ENCODE measurements at regions not wholly inside any gene's neighbourhood (a gene's known extent, or its start where the extent isn't known, plus 50 kb on each side); places are given as distances from the start of the nearest gene placed in this dataset.

- Mint-ChIP-seq H3K27ac (no peak overlapping the region), H3K4me1 (ENCODE audit: low read depth in 2 of 2) (peaks cover 0 to 4% of the 10 kb centered on the region in 2 donors), H3K4me3 (no peak overlapping the region), H3K36me3 (ENCODE audit: insufficient read depth) (no peaks in the 10 kb centered on the region), H3K9me3 (no peaks in the 10 kb centered on the region), H3K27me3 (peaks cover 26 to 35% of the 10 kb centered on the region in 2 donors)
- DNase-seq (peak; percentile 6 to 15 (median 12)), ATAC-seq (replicated peaks) (no peak)
Observed at GRCh38 chr1:29849038-29849750, 612.9 kb downstream of the PTPRU start.

GRCh38 chr1:29845910-29846309 is 609.6 kb downstream of the PTPRU start:
- peaks cover 14 to 33% of the 10 kb centered on the region in 2 donors for H3K27me3 Mint-ChIP-seq
- no peak overlapping the region for H3K27ac Mint-ChIP-seq
- no peaks in the 10 kb centered on the region for H3K36me3 Mint-ChIP-seq (ENCODE audit: insufficient read depth)
- DNase-seq (no peak), ATAC-seq (replicated peaks) (no peak)
- peaks cover 5 to 8% of the 10 kb centered on the region in 2 donors for H3K9me3 Mint-ChIP-seq
- no peak overlapping the region for H3K4me3 Mint-ChIP-seq
- no peaks in the 10 kb centered on the region for H3K4me1 Mint-ChIP-seq (ENCODE audit: low read depth in 2 of 2)

- Mint-ChIP-seq H3K36me3 (ENCODE audit: insufficient read depth) (no peaks in the 10 kb centered on the region), H3K27ac (no peak overlapping the region), H3K27me3 (peaks cover 27 to 40% of the 10 kb centered on the region in 2 donors), H3K9me3 (peaks cover 5 to 8% of the 10 kb centered on the region in 2 donors), H3K4me1 (ENCODE audit: low read depth in 2 of 2) (no peaks in the 10 kb centered on the region), H3K4me3 (no peak overlapping the region)
- DNase-seq, result no peak
- no peak for ATAC-seq (replicated peaks)
Observed at GRCh38 chr1:29842130-29842529, 605.8 kb downstream of the PTPRU start.

- H3K36me3 Mint-ChIP-seq (ENCODE audit: insufficient read depth), result no peaks in the 10 kb centered on the region
Observed at GRCh38 chr1:29839726-29840125, 603.4 kb downstream of the PTPRU start.

GRCh38 chr1:29838738-29839320 is 602.5 kb downstream of the PTPRU start:
- Mint-ChIP-seq H3K36me3 (ENCODE audit: insufficient read depth) (no peaks in the 10 kb centered on the region), H3K4me3 (no peak overlapping the region), H3K9me3 (peaks cover 5 to 8% of the 10 kb centered on the region in 2 donors), H3K27ac (no peak overlapping the region), H3K27me3 (peaks cover 46 to 72% of the 10 kb centered on the region in 2 donors), H3K4me1 (ENCODE audit: low read depth in 2 of 2) (no peaks in the 10 kb centered on the region)
- no peak for DNase-seq
- ATAC-seq (replicated peaks), result no peak

More at GRCh38 chr1:29839726-29840125, 603.4 kb downstream of the PTPRU start:
- DNase-seq (no peak), ATAC-seq (replicated peaks) (no peak)
- no peak overlapping the region for H3K27ac Mint-ChIP-seq
- H3K4me3 Mint-ChIP-seq, result no peak overlapping the region
- peaks cover 5 to 8% of the 10 kb centered on the region in 2 donors for H3K9me3 Mint-ChIP-seq
- no peaks in the 10 kb centered on the region for H3K4me1 Mint-ChIP-seq (ENCODE audit: low read depth in 2 of 2)
- H3K27me3 Mint-ChIP-seq, result peaks cover 45 to 64% of the 10 kb centered on the region in 2 donors

GRCh38 chr1:29836651-29837646 is 600.6 kb downstream of the PTPRU start:
- DNase-seq (no peak), ATAC-seq (replicated peaks) (no peak)
- Mint-ChIP-seq H3K36me3 (ENCODE audit: insufficient read depth) (no peaks in the 10 kb centered on the region), H3K27me3 (peaks cover 40 to 78% of the 10 kb centered on the region in 2 donors), H3K27ac (no peak overlapping the region), H3K4me3 (no peak overlapping the region), H3K4me1 (ENCODE audit: low read depth in 2 of 2) (no peaks in the 10 kb centered on the region), H3K9me3 (peaks cover 0 to 2% of the 10 kb centered on the region in 2 donors)

GRCh38 chr1:29835874-29836273 is 599.6 kb downstream of the PTPRU start:
- Mint-ChIP-seq H3K4me3 (no peak overlapping the region), H3K4me1 (ENCODE audit: low read depth in 2 of 2) (no peaks in the 10 kb centered on the region), H3K9me3 (no peaks in the 10 kb centered on the region), H3K27me3 (peaks cover 43 to 80% of the 10 kb centered on the region in 2 donors), H3K36me3 (ENCODE audit: insufficient read depth) (no peaks in the 10 kb centered on the region), H3K27ac (no peak overlapping the region)
- DNase-seq (no peak), ATAC-seq (replicated peaks) (no peak)

- Mint-ChIP-seq H3K27me3 (peaks cover 41 to 80% of the 10 kb centered on the region in 2 donors), H3K27ac (no peak overlapping the region), H3K4me1 (ENCODE audit: low read depth in 2 of 2) (no peaks in the 10 kb centered on the region), H3K36me3 (ENCODE audit: insufficient read depth) (no peaks in the 10 kb centered on the region), H3K4me3 (no peak overlapping the region), H3K9me3 (no peaks in the 10 kb centered on the region)
- DNase-seq (no peak), ATAC-seq (replicated peaks) (no peak)
Observed at GRCh38 chr1:29835406-29835805, 599.1 kb downstream of the PTPRU start.

GRCh38 chr1:29833581-29833980 is 597.3 kb downstream of the PTPRU start:
- H3K27me3 Mint-ChIP-seq, result peaks cover 32 to 73% of the 10 kb centered on the region in 2 donors
- H3K4me1 Mint-ChIP-seq (ENCODE audit: low read depth in 2 of 2), result no peaks in the 10 kb centered on the region
- no peak overlapping the region for H3K27ac Mint-ChIP-seq
- ATAC-seq (replicated peaks) (no peak), DNase-seq (no peak)
- H3K9me3 Mint-ChIP-seq, result no peaks in the 10 kb centered on the region
- H3K4me3 Mint-ChIP-seq, result no peak overlapping the region
- no peaks in the 10 kb centered on the region for H3K36me3 Mint-ChIP-seq (ENCODE audit: insufficient read depth)

- Mint-ChIP-seq H3K9me3 (no peaks in the 10 kb centered on the region), H3K4me1 (ENCODE audit: low read depth in 2 of 2) (no peaks in the 10 kb centered on the region), H3K27ac (no peak overlapping the region), H3K36me3 (ENCODE audit: insufficient read depth) (no peaks in the 10 kb centered on the region), H3K27me3 (peaks cover 28 to 70% of the 10 kb centered on the region in 2 donors), H3K4me3 (no peak overlapping the region)
- DNase-seq (no peak), ATAC-seq (replicated peaks) (no peak)
Observed at GRCh38 chr1:29832936-29833335, 596.6 kb downstream of the PTPRU start.

GRCh38 chr1:29832471-29832870 is 596.1 kb downstream of the PTPRU start:
- peaks cover 32 to 74% of the 10 kb centered on the region in 2 donors for H3K27me3 Mint-ChIP-seq
- H3K4me3 Mint-ChIP-seq, result no peak overlapping the region
- no peaks in the 10 kb centered on the region for H3K36me3 Mint-ChIP-seq (ENCODE audit: insufficient read depth)
- H3K4me1 Mint-ChIP-seq (ENCODE audit: low read depth in 2 of 2), result no peaks in the 10 kb centered on the region
- no peaks in the 10 kb centered on the region for H3K9me3 Mint-ChIP-seq
- ATAC-seq (replicated peaks) (no peak), DNase-seq (no peak)
- H3K27ac Mint-ChIP-seq, result no peak overlapping the region

GRCh38 chr1:29831500-29832117 is 595.3 kb downstream of the PTPRU start:
- H3K36me3 Mint-ChIP-seq (ENCODE audit: insufficient read depth), result no peaks in the 10 kb centered on the region
- peaks cover 25 to 73% of the 10 kb centered on the region in 2 donors for H3K27me3 Mint-ChIP-seq
- DNase-seq, result no peak
- H3K4me1 Mint-ChIP-seq (ENCODE audit: low read depth in 2 of 2), result no peaks in the 10 kb centered on the region
- no peak for ATAC-seq (replicated peaks)
- H3K4me3 Mint-ChIP-seq, result no peak overlapping the region
- H3K9me3 Mint-ChIP-seq, result no peaks in the 10 kb centered on the region
- H3K27ac Mint-ChIP-seq, result no peak overlapping the region

- DNase-seq, result no peak
- H3K9me3 Mint-ChIP-seq, result no peaks in the 10 kb centered on the region
- no peaks in the 10 kb centered on the region for H3K36me3 Mint-ChIP-seq (ENCODE audit: insufficient read depth)
- H3K27ac Mint-ChIP-seq, result no peak overlapping the region
- H3K27me3 Mint-ChIP-seq, result peaks cover 21 to 66% of the 10 kb centered on the region in 2 donors
- H3K4me1 Mint-ChIP-seq (ENCODE audit: low read depth in 2 of 2), result no peaks in the 10 kb centered on the region
- ATAC-seq (replicated peaks), result no peak
- H3K4me3 Mint-ChIP-seq, result no peak overlapping the region
Observed at GRCh38 chr1:29830916-29831315, 594.6 kb downstream of the PTPRU start.
